GM19351 (cell line): ENCODE measurements at regions not wholly inside any gene's neighbourhood (a gene's known extent, or its start where the extent isn't known, plus 50 kb on each side); places are given as distances from the start of the nearest gene placed in this dataset.

Experiments used
- ATAC-seq: cut with Tn5 transposase; IDR thresholded peaks from one replicate; pipeline ENCODE4 v1.9.1; 2021; ENCODE audit warnings: mild to moderate bottlenecking, moderate library complexity; ENCODE audit not compliant: unreplicated experiment

DNA sequence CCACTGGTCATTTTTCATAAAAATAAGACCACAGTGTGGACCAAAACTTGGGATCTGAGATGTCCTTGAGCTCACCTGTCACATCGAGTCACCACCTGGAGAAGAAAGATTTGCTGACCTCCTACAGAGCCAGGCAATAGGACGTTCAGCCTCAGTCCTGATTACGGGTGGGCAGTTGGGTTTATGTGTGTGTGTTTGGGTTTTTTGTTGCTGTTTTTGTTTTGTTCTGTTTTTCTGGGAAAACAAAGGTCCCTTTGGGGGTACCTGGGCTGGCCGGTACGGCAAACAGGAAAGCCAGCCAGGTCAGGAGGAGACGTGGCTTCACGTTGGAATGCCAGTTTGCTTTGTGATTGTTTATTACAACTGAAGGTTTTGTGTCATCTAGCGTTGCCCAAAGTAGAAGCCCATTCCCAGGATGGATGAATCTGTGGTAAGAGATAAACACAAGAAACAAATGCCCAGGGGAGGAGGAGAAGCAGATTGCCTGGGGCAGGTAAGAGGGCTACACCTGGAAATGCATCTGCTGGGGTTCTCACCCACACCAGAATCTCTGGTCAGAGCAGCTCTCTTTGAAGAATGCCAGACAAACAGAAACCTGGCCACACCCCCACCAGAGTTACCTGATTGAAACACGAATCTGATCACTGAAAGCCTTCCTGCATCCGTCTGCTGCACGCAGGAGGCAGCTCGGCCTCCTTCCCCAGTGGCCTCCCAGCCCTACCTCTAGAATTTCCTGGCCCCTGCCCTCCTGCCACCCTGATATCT lies 100.1 kb upstream of the DIO3 start:
- no peak for ATAC-seq

DNA sequence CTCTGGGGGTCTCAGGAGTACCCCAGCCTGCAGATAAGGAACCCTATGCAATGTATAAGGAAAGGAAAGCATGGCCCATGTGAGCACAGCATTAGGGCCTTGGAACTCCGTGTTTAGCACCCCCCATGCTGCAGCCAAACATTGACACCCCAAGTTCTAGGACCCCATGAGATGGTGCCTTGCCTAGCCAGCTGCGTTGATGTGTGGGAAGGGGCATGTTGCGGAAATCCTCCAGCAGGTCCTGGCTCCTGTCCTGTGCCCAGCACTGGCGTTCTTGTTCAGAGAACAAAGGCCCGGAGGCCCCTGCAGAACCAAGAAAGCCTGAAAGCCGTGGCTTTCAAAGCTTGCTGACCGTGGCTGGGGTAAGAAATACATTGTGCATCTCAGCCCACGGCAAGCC lies 99.4 kb upstream of the DIO3 start:
- ATAC-seq, result no peak

DNA sequence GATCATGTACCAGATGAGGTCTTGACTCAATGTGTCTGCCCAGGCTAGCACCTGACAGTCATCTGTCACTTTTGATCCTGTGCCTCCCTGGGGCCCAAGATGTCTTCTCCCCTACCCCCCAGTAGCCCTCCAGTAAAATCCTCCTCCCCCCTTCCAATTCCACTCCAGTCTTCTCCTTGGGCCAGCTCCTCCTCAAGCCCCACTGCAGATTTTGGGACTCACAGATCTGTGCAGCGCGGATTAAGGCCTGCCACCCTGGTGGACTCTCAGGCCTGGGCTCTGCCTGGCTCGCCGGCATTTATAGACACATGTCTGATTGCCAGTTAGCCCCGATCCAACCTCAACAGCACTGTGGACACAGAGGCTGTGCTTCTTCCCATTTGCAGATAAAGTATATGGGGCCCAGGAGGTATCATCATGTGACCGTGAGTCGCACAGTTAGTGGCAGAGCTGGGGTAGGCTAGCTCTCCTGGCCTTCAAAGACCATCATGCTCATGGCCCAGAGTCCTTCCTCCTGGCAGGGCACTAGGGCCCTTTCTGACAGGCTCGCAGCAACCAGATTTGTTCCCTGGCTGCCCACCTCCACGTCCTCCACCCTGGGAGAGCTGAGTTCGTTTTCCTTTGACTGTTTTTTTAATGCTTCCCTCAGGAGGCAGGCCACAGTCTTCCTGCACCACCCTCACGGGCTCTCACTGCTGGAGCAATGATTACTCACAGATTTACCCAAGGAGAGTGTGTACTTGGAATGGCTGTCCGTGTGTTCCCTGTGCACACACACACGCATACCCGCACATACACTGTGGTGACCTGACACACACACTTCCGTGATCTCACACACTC lies 98.3 kb upstream of the DIO3 start:
- no peak for ATAC-seq

DNA sequence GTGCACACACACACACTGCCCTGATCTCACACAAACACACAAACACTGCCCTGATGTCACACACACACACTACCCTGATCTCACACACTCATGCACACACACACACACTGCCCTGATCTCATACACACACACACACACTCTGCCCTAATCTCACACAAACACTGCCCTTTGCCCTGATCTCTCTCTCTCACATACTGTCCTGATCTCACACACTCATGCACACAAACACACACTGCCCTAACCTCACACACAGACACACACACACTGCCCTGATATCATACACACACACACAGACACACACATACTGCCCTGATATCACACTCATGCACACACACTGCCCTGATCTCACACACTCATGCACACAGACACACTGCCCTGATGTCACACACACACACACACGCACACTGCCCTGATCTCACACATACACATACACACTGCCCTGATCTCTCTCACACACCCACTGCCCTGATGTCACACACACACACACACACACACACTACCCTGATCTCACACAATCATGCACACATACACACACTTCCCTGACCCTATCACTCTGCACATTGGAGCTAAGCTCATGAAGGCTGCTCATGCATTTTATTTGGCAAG lies 97.6 kb upstream of the DIO3 start:
- no peak for ATAC-seq

DNA sequence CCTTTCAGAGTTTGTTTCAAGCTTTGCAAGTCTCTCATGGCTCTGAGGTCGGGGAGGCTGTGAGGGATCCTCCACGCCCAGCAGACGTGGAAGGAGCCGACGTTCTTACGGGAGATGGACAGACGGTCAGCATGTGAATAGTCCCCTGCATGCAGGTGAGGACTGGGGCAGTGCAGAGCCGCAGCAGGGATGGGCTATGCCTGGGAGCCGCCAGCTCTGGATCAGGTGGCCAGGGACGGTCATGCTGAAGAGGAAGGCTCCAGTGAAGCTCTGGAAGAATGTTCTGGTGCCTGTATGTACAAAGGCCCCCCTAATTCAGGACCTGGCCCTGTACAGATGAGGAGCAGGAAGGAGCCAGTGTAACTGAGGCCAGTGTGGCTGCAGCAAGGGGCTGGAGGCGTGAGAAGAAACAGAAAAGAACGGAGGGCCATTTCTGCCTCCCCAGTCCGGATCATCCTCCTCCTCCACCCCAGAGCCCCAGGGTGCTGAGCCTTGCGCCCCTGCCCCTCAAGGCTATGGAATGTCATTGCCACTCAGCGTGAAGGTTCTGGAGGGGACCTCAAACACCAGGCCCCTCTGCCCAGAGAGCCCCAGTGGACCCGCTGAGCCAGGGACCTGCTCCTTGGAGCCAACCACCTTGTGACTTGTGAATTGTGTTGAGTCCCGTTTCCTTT lies 96.8 kb upstream of the DIO3 start:
- ATAC-seq, result no peak

DNA sequence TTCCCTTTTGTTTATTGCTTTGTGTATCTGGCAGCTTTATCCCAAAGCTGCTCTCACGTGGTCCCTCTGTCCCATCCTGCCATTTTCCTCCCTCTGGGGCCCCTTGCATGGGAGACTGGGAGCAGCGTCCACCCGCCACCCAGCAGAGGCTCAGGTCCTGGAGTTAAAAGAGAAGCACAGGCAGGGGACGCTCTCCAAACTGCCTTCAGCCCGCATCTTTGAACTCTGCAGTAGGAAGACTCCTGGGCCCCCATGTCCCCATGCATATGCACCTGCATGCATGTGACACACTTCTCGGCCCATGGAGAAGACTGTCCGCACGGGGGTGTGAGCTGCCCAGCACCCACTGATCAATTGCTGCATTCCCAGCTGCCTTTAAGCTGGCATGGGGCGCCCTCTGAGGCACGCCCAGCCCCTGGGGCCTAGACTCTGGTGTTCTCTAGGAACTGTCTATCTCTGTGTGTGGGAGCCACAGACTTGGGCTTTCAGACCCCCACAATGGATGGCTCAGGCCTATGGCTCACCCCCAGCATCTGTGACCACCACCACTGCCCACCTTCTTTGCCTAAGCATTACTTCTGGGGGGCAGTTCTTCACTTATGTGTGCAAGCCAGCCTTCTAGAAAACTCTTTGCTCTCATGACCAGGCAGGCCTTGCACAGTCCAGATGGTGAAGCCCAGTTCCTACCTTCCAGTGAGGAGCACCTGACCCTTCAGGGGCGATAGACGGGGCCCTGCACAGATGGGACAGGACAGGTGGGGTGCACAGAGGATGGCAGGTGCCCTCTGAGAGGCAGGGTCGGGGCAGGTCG lies 96.1 kb upstream of the DIO3 start:
- ATAC-seq, result no peak

DNA sequence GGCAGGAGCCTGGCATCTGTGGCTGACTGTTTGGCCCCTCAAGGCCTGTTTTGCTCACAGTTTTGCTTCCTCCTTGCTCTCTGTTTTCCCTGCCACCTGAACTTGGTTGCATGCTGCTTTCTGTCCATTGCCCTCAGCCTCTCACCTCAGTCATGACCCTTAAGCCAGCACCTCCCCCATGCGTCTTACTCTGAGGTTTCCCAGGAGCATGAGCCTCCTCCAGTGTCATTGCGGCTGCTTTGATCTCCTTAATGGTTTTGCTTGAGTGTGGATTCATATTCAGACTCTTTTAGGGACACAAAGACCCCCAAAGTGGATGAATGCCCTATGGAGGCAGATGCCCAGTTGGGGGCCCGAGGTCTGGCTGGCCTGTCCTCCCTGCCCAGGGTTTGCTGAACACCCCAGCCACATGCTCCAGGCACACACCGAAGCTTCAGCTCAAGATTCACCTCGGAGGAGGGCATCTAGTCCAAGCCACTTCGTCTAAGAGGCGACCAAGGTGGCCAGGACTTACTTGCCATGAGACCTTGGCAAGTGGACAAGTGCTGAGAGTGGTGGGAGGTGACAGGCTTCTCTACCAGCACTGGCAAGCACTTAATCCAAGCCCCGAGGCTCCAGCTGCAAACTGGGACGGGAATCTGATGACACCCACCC lies 95.4 kb upstream of the DIO3 start:
- no peak for ATAC-seq

DNA sequence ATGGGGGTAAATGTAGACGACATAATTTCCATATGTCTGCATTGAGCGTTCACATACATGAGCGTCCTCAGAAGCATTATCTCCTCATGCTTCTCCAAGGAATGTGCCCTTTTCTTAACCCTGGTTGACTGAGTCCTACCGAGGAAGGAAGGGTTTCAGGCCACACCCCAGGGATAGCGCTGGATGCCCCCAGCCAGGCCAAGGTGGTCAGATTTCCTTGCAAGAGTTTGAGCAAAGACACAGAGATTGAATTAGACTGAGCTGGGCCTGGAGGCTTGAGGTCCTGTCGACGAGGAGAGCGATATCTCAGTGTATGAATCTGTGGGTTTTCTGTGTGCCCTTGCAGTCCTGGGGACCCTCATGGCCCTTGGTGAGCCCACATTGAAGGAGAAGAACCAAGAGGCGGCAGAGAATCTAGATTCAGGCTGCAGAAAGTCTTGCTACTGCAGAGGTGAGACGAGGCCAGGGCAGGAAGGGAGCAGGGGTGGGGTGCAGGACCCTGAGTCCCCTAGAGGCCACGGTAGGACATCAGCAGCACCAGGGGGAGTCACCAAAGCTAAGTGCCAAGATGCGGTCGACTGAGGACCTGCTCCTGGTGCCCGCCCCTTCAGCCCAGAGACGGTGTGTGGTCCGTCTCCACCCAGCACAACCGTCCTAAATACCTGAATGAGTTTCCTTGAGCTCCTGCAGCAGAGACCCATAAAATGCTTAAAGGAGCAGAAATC lies 94.7 kb upstream of the DIO3 start:
- no peak for ATAC-seq

DNA sequence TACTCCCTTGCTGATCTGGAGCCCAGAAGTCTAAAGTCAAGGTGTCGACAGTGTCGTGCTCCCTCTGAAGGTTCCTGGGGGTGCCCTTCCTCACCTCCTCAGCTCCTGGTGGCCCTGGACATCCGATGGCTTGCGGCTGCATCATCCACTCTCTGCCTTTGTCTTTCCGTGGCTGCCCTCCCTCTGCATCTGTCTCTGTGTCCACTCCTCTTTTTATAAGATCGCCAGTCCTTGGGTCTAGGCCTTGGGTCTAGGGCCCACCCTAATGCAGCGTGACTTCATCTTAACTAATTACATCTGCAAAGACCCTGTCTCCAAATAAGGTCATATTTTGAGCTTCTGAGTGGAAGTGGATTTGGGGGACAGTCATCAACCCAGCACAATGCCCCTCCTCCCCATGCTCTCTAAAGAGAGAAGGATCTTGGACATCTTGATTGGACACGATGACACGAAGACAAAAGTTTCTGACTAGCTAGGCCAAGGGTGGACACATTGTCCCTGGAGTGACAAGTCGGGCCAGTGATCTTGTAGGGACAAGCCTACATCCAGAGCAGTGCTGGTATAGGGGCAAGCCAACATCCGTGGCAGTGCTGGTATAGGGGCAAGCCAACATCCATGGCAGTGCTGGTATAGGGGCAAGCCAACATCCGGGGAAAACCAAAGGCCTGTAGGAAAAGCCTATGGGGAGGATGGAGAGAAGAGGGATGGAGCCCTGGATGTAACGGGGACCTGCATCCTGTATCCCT lies 93.9 kb upstream of the DIO3 start:
- ATAC-seq, result no peak

DNA sequence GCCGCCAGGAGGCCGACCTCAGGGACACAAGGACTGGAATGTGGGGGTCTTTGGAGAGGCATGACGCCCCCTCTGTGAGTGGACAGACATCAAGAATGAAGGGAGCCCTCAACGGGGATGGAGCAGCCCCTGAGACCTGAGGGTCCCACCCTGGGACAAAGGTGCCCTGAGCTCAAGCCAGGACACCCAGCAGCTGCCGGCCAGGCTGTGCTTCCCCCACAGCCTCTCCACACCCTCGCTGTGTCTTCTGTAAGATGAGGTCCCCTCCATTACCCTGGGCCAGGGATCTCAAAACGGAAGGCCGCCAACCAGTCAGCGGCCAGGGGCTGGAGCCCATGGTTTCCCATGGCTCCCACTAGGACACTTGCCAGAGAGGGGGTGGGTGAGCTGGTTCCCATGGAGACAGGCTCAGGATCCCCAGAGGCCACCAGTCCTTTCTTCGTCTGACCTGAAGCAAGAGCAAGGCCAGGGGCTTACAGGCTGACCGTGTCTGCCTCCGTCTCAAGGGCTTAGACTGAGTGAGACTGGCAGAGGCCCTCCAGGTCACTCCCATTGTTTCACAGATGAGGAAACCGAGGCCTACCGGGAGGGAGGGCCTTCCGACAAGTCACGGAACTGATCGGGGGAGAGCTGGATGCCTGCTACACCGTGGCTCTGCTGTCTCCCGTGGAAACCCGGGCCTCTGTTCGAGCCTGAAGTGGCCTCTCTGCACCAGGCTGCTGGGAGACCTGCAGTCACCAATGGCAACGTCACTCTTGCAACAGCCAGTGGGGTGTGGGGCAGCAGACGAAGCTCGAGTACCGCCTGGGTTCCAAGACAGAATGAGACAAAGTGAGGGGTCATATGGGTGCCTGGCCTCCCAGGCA lies 91.7 kb upstream of the DIO3 start:
- no peak for ATAC-seq

DNA sequence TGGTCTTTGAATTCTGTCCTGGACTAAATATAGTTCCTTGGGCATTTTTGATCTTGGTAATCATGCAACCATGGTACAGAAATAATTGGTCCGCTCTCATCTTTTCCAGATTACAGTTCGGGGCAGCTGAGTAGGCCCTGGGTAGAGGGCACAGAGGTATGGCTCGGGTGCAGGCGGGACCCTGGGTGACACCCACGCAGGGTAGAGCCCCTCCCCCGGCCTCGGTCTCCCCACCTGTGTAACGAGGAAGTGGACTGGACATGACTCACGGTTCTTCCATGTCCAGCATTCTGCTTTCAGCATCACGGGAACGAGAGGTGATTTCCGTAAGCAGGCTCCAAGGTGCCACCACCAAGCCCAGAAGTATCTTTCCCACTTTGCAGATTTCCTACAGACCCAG lies 91.0 kb upstream of the DIO3 start:
- no peak for ATAC-seq

DNA sequence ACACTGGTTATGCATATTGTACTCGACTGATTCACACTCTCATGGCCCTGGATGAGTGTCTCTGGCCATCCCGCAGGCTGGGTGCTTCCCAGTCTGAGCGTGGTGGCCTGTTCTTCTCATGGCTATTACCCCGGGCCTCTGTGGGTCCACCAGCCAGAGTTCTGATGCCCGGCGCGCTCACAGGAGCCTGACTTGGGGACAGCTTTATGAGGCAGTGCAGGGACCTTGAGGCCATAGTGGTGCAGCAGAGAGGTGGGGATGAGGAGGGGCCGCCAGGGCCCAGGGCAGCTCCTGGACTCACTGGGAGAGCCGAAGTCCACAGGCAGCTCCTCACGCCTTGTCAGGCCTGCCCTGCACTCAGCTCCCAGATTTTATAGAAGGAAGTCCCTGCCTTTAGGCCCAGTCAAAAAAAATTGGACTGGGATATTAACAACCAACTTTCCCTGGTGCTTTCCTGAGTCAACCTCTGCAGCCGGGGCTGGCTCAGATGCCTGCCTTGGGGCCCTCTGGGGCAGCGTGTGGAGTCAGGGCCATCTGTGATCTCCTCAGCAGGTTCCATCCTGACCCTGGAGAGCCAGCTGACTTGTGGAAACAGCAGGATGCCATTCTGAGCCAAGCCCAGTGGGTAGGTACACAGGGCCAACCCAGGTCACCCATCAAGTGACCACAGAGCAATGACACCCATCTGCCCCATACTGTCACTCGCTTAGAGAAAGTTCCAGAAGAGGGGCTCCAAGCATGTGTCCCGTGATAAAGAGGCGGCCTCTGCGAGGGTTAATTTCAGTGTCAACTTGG lies 89.4 kb upstream of the DIO3 start:
- ATAC-seq, result no peak

DNA sequence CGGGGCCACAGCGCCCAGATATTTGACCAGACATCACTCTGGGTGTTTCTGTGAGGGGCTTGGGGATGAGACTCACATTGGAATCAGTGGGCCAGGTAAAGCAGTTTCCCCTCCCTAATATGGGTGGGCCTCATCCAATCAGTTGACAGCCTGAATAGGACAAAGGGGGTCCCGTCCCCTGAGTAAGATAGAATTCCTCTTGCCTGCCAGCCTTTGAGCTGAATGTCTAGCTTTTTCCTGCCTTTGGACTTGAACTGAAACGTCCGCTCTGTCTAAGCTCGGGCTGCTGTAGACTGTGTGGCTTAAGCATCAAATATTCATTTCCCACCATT lies 88.8 kb upstream of the DIO3 start:
- ATAC-seq, result no peak

DNA sequence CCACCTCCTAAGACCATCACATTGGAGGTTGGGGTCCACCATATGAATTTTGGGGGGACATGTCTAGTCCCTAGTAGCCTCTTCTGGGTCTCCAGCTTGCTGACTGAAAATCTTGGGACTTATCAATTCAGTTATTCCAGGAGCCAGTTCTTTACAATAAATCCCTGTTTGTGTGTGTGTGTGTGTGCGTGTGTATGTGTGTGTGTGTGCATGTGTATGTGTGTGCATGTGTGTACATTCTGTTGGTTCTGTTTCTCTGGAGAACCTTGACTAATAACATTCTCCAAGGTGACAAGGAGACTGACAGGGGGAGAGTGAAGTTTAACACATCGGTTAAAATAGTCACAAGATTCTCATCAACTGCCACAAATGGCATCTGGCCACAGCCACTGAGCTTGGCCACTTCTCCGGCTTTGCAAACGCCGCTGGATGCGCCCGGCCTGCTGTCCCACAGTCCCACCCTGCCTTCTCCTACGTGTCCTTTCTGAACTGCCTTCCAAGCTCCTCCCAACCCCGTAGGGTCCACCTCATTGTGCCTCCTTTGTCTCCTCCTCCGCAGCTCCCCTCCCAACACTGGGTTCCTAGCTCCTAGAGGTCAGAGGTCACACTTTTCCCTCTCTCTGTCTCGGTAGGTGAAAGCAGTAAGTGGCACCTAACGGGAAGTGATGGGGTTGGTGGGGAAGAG lies 88.1 kb upstream of the DIO3 start:
- ATAC-seq, result no peak

DNA sequence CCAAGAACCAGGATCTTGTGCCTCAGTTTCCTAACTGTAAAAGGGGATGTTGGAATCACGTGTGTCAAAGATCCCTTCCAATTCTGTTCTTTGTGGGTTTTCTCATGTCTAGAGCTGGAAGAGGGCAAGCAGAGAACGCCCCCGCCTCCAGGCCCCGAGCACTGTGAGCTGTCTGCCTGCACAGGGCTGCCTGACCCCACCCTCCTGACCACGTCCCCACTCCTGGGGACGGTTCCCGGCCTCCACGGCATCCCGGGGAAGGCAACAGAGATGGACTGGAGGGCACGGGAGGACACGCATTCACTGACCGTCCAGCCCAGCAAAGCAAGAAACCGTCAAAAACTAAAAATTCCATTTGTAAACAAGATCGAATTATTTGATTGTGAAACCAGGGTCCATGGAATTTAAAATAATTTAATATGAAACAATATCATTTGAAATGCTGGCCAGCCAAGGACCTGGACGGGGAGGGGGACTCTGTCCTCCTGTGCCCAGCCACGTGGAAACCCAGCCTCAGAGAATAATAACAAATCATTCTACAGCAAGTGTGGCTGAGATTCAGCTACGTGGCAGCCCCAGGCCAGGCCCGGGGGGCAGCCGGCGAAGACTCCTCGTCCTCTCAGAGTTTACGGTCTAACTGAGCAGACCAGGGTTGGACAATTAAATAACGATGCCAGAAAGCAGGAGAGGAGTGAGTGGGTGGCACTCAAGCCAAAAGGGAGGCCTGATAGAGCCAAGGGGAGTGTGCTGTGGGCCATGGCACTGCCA lies 87.3 kb upstream of the DIO3 start:
- no peak for ATAC-seq
